NCI-H345 (cell line): ENCODE measurements at regions not wholly inside any gene's neighbourhood (a gene's known extent, or its start where the extent isn't known, plus 50 kb on each side); places are given as distances from the start of the nearest gene placed in this dataset.

Experiments used
- DNase-seq: peaks from one replicate; lab custom pipeline; 2025; lab: John Stamatoyannopoulos, UW

DNA sequence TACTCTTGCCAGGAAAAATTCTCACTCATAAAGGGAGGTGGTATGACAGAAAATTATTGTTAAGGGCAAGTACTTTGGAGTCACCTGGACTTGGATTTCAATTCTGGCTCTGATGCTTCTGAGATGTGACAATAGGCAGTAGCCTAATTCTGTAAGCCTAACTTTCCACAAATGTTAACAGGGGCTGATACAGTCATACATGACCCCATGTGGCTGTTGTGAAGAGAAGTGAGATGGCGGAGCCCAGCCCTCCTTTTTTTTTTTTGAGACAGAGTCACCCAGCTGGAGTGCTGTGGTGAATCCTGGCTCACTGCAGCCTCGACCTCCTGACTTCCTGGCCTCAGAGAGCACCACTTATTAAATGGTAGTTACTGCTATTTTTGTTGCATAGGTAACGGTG, 54.4 kb upstream of the IRF2 start:
- DNase-seq, result no peak

DNA sequence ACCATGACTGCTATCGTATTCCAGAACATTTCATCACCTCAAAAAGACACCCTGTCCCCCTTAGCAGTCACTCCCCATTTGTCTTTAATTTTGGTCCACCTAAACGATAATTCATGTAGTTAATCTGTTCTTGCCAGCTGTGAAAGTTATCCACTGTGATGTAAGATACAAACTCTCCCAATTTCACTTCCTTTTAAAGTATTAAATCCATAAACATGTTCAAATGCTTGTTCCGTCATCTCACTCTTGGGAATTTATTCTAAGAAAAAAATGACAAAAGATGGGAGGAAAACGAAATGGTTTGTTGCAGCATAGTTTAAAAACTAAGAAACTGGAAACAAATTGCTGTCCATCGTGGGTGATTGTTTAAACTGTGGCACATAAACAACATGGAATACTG, 53.7 kb upstream of the IRF2 start:
- DNase-seq, result no peak

DNA sequence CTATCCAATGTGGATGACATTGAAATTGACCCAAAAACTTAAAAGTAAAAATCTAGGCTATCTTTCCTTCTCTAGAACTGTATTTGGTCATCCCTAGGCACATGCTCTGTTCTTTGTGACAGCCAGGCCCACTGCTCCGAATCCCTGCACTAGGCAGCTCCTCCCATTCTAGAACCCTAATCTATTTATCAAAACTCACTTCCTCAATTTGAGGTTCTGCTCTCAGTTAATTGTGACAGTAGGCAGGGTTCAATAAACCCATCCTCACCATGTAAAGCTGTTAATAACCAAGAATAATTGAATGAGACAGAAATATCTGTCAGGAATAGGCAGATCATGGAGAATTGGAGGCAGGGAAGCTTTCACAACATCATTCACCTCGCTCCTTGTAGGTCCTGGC, 51.9 kb upstream of the IRF2 start:
- DNase-seq, result no peak
